Posterior cingulate gyrus (tissue), 11 donors: ENCODE measurements at regions not wholly inside any gene's neighbourhood (a gene's known extent, or its start where the extent isn't known, plus 50 kb on each side); places are given as distances from the start of the nearest gene placed in this dataset.

ENCODE experiments used
- DNase-seq, 10 donors: peaks; one replicate each; pipeline versions ENCODE4 v3.0.0 to v3.0.0-alpha.2; 2020 to 2021; ENCODE audit warnings: mixed read lengths in 3 of 10
- intact Hi-C: fragments of 100-400 bp; cut with DNase I; formaldehyde crosslinking; loops from one replicate; pipeline ENCODE4 v1.15.1; 2023

DNA sequence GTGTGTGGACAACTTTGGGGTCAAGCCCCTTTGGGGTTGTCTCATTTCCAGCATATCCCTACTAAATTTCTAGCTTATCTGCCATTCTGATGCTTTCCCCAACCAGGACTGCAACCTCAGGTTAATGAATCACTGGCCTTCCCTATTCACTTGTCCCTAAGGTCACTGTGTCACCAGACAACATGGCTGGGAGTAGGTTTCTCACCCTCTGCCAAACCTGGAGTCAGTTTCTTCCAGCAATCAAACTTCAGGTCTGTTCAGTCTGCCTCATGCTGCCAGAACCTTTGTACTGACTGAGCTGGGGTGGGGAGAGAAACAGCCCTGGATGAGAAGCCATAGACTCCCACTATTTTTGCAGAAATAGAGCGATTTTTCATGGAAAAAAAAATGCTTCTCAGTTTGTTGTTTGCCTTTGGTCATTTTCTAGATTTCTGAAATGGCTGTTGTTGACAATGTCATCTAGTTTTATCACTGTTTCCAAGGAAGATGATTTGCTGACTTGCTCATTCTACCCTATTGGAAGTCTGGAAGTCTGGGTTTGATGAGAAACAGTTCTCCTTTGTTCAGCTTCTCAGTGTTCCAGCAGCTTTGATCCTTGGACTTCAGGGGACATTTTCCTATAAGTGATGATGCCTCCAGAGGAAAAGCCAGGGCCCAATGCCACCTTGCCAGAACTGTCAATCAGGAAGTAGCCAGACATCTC is 74.8 kb upstream of the IL12A start:
- intact Hi-C loops, result no loop called here

DNA sequence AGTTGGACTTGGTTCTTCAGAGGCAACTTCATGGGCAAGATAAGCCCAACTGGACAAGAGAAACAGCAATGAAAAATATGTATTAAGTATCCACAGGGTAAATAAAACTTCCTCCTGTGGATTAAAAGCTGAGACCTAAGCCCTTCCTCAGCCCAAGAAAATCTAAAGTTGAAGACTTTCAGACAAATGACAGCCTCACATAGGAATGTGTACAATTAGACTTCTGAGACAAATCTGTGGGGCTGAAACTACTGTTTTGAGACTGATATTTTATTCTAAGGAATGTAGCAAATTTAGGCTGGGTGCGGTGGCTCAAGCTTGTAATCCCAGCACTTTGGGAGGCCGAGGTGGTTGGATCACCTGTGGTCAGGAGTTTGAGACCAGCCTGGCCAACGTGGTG is 74.2 kb upstream of the IL12A start:
- intact Hi-C loops, result no loop called here
- DNase-seq, result no peak

More for the DNA sequence above, 74.8 kb upstream of the IL12A start:
- DNase-seq, result no peak

DNA sequence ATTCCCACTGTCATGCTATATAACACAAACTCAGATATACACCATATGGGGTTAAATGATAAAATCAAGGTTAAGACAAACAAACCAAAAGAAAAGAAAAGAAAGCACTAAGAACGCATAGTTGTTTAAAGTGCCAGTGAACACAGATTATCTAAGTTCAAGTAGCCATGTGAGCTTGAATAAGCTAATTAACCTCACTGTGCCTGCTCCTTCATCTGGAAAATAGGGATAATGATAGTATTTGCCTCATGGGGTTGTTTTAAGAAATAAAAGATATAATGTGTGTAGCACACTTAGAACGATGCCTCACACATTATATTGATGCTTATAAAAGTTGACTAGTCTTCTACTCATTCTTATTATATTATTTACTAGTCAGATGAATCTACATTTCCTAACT is 72.6 kb upstream of the IL12A start:
- DNase-seq, result no peak
- intact Hi-C loops, result no loop called here

DNA sequence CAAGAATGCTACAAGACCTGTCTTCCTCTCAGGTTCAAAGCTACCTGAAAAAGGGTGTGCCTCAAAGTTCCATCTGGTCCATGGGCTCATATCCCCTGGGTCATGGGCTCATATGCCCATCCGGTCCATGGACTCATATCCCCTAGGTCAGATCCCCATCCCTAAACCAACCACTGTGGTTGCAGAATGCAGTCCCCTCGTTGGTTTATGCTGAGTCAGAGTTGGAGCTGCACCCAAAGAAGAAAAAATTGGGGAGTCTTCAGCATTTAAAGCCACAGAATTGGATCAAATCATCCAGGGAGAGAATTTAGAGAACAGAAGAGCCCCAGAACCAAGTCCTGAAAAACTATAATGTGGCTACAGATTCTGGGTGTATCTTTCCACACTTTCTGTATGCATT is 71.5 kb upstream of the IL12A start:
- no peak for DNase-seq
- intact Hi-C loops, result no loop called here

DNA sequence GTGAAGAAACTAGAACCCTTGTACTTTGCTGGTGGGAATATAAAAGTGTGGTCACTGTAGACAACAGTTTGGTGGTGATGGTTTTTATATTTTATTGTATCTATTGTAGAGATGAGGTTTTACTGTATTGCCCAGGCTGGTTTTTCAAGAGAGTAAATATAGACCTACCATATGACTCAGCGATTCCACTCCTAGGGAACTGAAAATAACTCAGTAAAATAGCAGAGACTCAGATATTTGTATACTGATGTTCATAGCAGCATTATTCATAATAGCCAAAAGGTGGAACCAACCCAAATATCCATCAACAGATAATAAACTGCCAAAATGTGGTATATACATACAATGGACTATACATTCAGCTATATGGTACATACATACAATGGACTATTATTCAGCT is 68.8 kb upstream of the IL12A start:
- no peak for DNase-seq
- intact Hi-C loops, result no loop called here

DNA sequence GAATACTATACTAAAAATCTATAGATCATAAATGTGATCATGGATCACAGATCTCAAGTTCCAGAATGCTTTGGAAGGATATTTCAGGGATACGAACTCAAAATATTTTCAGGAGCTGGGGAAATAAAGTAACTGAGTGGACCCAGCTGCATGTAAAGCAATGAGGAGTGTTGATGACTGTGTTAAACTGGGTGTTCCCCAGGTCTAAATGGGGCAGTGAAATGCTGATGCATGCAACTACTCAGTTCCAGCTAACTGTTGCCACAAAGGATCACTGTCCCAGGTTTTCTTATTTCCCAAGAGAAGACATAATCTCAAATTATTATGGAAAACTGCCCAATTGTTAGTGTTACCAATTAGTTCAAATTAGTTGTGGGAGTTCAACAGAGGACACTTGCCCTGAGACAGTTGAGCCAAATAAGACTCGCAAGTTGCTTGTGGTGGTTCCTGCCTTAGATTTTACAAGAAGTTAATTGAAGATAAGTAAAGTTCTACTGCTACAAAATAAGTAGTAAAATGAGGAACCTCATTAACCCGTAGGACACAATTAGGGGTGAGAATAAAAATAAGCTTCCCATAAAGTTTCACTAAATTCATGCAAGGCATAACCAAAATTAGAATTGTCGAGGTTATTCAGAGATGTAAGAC is 66.3 kb upstream of the IL12A start:
- DNase-seq, result no peak
- intact Hi-C loops, result no loop called here

DNA sequence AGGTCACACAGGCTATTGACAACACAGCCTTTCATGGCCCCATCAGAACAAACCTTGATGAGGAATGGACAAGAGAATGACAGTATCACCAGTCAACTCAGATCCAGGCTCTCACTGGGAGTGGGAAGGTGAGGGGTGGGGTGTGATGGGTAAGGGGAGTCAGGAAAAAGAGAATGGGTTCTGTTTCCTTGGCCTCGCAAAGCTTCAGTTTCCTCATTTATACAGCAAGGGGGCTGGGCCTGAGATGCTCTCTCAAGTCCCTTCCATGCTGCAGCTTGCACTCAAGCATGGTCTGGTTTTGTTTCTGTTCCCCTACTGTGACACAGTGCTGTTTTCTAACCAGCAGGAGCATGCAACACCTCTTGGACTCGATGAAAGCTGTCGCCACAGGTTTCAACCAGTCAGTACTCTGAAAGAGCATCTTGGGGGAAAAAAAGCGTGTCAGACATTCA is 65.7 kb upstream of the IL12A start:
- intact Hi-C loops, result no loop called here
- DNase-seq, result peak in 1 of 10 donors; percentile 45

DNA sequence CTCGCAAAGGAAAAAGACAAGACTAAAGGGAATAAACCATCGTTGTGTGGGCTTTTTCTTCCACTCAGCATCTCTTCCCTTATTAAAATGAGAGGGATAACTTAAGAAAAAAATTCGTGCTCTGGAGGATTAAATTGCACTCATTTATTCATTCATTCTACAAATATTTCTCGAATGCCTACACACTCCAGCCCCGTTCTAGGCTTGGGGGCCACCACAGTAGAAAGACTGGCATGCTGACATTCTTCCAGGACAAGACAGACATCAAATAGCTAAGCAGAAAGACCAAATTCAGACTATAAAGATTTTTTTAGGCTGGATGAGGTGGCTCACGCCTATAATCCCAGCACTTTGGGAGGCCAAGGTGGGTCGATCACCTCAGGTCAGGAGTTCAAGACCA is 65.3 kb upstream of the IL12A start:
- intact Hi-C loops, result no loop called here
- no peak for DNase-seq

DNA sequence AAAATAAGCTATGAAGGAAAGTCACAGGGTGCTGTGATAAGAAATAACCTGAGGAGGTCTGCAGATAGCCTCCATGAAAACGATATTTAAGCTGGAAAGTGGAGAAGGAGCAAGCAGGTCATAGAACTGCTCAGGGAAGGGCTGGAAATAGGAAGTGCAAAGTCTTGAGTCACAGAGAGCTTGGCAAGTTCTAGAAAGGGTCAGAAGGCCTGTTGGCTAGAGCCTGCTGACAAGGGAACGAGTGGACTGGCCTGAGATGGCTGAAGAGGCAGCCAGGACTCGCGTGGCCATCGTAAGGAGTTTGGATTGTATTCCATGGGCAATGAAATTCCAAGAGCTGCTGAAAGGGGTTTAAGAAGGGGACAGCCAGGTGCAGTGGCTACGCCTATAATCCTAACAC is 64.7 kb upstream of the IL12A start:
- DNase-seq, result no peak
- intact Hi-C loops, result no loop called here

DNA sequence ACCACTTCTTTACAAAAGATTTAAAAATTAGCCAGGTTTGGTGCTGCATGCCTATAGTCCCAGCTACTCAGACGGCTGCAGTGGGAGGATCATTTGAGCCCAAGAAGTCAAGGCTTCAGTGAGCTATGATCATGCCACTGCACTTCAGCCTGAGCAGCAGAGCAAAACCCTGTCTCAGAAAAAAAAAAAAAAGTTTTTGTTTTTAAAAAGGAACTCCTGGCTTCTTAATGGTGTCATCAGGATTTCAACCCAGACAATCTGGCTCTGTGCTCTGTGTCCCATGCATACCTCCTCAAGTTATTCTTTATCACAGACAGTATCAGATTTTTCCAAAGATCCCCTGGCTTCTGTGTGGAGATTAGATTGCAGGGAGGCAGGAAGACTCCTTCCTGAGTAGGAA is 64.2 kb upstream of the IL12A start:
- intact Hi-C loops, result no loop called here
- no peak for DNase-seq

DNA sequence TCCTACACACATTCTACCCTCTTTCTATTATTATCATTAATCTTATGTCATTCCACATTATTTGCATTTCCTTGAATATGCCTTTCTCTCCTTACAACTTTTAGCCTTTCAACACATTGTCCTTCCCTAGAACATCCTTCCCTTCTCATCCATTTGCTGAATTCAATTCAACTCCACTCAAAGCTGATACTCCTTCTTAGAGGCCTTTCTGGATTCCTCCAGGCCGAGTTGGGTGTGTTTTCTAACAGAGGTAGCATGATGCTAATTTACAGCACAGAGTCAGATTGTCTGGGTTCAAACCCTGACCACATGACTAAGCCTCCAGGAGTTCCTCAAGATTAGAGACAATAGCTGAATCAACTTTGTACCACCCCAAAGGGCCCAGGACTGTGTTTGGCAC is 63.4 kb upstream of the IL12A start:
- no peak for DNase-seq
- intact Hi-C loops, result no loop called here

DNA sequence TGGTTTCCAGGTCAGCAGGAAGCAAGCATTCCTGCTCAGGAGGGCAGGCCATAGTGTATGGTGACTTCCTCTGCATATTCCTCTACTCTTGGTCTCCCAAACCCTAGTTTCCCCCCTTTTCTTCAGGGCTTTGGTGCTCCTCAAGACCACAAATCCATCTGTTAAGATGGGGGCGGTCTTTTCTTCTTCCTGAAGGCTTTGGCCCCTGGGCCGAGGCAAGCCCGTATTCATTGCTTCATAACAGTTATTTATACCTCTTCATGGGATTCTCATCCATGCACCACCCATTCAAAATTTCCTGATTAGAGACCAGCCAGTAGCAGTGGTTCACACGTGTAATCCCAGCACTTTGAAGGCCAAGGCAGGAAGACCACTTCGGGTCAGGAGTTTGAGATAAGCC is 62.1 kb upstream of the IL12A start:
- peak in 1 of 10 donors; percentile 53 for DNase-seq
- intact Hi-C loops, result no loop called here

DNA sequence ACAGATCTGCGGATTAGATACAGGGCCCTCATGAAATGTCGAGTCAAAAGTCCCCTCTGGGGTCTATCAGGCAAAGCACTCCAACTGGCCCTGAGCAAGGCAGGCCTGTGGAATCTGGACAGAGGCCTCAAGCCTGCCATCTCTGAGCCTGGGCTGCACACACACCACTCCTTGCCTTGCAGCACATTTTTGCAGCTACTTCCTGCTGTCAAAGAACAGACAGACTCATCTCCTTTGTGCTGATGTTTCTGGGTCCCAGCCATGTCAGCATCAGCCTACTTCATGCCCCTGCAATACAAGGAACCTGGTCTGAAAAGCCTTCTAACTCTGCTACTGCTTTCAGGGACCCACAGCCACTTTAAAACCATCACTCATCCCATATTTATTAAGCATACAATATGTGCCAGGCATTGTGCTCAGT is 60.6 kb upstream of the IL12A start:
- no peak for DNase-seq
- intact Hi-C loops, result no loop called here

DNA sequence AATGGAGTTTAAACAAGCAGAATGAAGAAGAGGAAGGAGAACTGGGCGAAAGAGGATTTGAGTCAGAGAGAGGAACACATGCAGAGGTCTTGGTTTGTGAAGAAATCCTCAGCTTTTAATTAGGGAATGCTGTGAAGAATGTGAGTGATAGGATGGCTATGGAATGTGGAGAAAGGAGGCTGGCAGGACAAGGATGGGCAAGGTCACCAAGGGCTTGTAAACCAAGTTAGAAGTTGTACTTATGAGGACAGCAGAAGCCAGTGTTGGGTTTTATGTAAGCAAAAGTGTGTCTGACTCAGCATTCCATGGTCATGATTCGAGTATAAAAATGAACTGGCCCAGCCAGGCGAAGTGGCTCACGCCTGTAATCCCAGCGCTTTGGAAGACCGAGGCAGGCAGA is 60.0 kb upstream of the IL12A start:
- intact Hi-C loops, result no loop called here
- peak in 1 of 10 donors; percentile 42 for DNase-seq

DNA sequence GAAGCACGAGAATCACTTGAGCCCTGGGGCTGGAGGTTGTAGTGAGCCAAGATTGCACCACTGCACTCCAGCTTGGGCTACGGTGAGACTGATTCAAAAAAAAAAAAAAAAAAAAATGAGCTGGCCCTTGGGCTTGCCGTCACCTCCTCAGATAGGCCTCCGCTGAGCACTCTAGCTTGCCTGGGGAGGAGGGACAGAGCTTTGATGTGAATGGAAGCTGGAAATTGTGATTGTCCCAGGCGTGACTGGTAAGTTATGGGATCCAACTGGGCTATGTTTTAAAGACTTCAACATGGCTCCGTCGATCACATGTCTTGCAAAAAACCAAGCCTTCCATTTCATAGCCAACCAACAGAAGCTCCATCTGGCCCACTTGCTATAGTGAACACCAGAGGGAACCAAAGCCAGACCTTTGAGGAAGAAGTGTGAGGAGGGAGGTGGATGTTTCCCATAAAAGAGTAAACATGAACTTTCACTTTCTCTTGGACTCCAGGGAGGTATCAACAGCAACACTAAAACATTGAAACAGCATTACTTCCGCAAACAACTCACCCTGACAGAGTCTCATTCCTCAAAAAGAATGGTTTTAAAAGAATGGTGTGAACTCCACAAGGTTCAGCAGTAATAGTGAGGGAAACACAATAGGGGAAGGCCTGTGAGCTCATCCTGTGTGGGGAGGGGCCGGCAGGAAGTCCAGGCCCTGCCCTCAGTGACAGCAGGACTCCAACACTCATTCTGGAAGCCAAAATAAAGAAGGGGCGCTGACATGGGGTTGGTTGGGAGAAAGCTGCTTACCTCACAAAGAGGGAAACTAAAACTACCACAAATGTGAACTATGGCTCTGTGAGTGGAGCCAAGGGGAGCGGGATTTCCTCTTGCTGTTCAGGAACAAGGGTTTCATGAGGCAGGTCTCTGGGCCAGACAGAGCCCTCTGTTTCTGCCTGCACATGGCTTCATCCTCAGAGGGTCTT is 59.2 kb upstream of the IL12A start:
- DNase-seq, result no peak
- intact Hi-C loops, result no loop called here

DNA sequence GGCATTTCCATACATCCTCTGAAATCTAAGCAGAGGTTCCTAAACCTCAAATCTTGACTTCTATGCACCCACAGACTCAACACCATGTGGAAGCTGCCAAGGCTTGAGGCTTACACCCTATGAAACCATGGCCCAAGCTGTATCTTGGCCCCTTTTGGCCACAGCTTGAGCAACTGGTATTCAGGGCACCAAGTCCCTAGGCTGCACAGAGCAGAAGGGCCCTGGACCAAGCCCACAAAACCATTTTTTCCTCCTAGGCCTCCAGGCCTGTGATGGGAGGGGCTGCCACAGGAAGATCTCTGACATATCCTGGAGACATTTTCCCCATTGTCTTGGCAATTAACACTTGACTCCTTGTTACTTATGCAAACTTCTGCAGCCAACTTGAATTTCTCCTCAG is 54.4 kb upstream of the IL12A start:
- intact Hi-C loops, result no loop called here
- no peak for DNase-seq

DNA sequence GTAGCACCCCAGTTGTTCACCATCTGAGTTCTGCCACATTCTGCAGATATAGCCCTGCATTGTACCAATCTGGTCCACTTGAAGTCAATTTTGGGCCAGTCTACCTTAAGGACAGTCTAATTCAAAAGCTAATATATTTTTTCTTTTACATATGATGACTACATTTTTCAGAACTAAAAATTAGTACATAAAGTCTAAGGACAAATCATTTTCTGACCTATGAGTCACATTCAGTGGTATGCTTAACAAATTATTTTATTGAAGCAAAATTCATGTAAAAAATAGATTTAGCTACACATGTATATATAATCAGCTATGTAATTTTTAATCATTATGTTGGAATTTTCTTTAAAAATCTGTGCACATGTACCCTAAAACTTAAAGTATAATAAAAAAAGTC is 52.1 kb upstream of the IL12A start:
- intact Hi-C loops, result no loop called here
- no peak for DNase-seq

DNA sequence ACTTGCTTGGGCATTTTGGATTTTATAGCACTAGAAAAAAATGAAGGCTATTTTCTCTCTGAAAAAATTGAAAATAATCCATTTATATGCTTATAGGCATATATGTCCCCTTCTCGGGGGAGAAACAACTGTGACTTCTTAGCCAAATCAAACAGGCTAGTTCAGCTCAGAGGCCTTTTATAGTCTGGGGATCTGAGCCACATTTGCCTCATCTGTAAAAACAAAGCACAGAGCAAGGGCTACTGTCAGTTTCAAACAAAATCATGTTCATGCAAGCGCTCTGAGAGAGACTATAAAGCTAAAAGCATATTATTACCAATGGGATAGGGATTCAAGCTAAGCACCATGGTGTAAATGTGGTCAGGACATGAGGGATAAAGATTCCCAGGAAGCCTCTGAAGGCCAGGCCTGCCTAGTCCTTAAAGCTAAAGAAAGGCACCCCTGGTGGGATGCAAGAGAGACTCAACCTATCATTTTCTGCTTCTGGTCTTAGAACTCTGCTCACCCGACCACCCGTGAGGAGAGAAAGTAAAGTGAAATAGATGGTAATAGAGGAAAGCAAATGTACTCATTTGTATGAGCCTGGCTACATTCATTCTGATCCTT is 51.0 kb upstream of the IL12A start:
- no peak for DNase-seq
- intact Hi-C loops, result no loop called here

DNA sequence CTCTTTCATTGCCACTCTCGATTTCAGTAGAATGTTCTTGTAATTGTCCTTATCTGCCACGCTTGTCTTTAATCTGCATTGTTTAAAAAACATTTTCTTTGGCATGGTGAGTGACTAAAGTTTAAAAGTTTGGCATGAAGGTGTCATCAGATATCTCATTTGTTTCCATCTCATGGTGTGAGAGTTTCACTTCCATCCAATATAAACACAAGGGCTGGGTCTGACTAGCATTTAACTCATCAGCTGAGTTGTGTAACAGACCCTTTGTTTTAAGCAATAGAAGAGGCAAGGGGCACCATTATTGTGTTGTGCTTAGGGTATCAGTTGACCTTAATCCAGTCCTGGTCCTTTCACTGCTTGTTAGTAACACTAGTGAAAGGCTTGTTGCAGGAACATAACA is 49.9 kb upstream of the IL12A start:
- DNase-seq, result no peak
- intact Hi-C loops, result no loop called here
